ENCODE measurements at regions not wholly inside any gene's neighbourhood (a gene's known extent, or its start where the extent isn't known, plus 50 kb on each side); places are given as distances from the start of the nearest gene placed in this dataset.

DNA sequence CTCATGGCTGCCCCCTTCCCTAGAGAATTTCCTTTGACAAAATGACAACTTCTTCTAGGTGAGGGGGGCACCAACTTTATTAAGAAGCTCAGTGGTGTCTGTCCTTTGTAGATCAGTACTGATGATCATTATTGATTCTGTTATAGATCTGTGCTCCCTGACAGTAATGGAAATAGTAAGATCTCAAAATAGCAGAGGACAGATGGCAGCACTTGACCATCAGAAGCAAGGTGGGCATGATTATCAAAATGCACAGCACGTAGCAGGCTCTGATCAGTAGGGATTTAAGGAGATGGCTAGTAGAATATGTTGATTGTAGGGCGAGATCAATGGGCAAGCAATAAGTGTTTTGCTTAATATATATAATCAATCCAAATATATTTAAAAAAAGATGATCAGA is 208.6 kb upstream of the HDDC2 start:
- TF ChIP-seq, protein P1, sequence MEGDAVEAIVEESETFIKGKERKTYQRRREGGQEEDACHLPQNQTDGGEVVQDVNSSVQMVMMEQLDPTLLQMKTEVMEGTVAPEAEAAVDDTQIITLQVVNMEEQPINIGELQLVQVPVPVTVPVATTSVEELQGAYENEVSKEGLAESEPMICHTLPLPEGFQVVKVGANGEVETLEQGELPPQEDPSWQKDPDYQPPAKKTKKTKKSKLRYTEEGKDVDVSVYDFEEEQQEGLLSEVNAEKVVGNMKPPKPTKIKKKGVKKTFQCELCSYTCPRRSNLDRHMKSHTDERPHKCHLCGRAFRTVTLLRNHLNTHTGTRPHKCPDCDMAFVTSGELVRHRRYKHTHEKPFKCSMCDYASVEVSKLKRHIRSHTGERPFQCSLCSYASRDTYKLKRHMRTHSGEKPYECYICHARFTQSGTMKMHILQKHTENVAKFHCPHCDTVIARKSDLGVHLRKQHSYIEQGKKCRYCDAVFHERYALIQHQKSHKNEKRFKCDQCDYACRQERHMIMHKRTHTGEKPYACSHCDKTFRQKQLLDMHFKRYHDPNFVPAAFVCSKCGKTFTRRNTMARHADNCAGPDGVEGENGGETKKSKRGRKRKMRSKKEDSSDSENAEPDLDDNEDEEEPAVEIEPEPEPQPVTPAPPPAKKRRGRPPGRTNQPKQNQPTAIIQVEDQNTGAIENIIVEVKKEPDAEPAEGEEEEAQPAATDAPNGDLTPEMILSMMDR (conservative IDR thresholded peaks at IDR 0.05; ENCODE audit: low read depth, low read length), result no peak
- Histone ChIP-seq H3K4me1 (ENCODE audit: insufficient read depth, low read length) (no peaks in the 10 kb centered on the region), H3K9me3 (ENCODE audit: low read length) (no peaks in the 10 kb centered on the region), H3K9ac (ENCODE audit: low read length) (no peak overlapping the region), H3K36me3 (ENCODE audit: low read depth, low read length) (no peaks in the 10 kb centered on the region), H3K27ac (ENCODE audit: low read length) (no peak overlapping the region), H2AFZ (ENCODE audit: low read length) (no peak overlapping the region), H3K79me2 (ENCODE audit: low read length) (no peaks in the 10 kb centered on the region), H3K4me2 (ENCODE audit: low read length) (no peak overlapping the region), H3K27me3 (ENCODE audit: low read length) (0 out of 2 replicates have a peak, but pooled peaks cover 2% of the 10 kb centered on the region), H3K9me2 (replicated peaks; ENCODE audit: low read length) (no peaks in the 10 kb centered on the region), H4K20me1 (ENCODE audit: low read length) (no peaks in the 10 kb centered on the region), H3F3A (ENCODE audit: low read length, unreplicated experiment) (no peaks in the 10 kb centered on the region), H3K4me3 (ENCODE audit: low read length) (no peak overlapping the region)
- ATAC-seq, result no peak
- intact Hi-C loops (cut with micrococcal nuclease), result no loop called here
- DNase-seq, result no peak
- ChIA-PET CTCF (no interaction called here), POLR2A (ENCODE audit: unreplicated experiment) (no interaction called here)
- no TSS peak for BruUV-seq (replicated peaks)

DNA sequence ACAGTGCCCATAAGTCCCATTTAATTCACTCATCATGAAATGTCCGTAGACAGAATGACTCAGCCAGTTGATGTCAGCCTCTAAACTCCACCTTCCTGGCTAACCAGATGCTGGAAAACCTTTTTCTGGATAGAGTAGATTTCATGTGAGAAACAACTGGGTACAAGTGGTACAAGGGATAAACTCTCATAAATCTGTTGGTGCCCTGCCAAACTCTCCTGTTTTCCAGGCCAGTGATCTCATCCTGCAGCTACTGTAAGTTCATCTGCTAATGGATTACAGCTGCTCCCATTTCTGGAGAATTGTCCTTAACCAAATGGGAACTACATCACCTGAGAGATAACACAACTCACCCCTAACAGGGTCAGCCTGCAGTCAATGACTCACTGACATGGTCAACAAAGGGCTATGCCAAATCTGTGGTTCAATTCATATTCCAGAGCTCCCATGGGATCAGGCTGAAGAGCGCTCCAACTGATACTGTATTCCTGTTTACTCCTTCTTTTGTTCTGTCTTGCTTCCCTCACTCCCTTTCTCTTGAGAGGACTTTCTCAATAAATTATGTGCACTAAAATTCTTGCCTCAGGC is 210.1 kb upstream of the HDDC2 start:
- intact Hi-C loops (cut with micrococcal nuclease), result no loop called here
- Histone ChIP-seq H3K36me3 (ENCODE audit: low read depth, low read length) (no peaks in the 10 kb centered on the region), H3K4me1 (ENCODE audit: insufficient read depth, low read length) (no peaks in the 10 kb centered on the region), H4K20me1 (ENCODE audit: low read length) (no peaks in the 10 kb centered on the region), H2AFZ (ENCODE audit: low read length) (no peak overlapping the region), H3K27ac (ENCODE audit: low read length) (no peak overlapping the region), H3K4me3 (ENCODE audit: low read length) (no peak overlapping the region), H3K9me2 (replicated peaks; ENCODE audit: low read length) (no peaks in the 10 kb centered on the region), H3K79me2 (ENCODE audit: low read length) (no peaks in the 10 kb centered on the region), H3K9ac (ENCODE audit: low read length) (no peak overlapping the region), H3F3A (ENCODE audit: low read length, unreplicated experiment) (no peaks in the 10 kb centered on the region), H3K9me3 (ENCODE audit: low read length) (no peaks in the 10 kb centered on the region), H3K4me2 (ENCODE audit: low read length) (no peak overlapping the region), H3K27me3 (ENCODE audit: low read length) (0 out of 2 replicates have a peak, but pooled peaks cover 2% of the 10 kb centered on the region)
- no peak for ATAC-seq
- peak; percentile 19 for DNase-seq
- TF ChIP-seq, protein P1 (conservative IDR thresholded peaks at IDR 0.05; ENCODE audit: low read depth, low read length), result no peak
- no peak for TF ChIP-seq EZH2phosphoT487 (IDR thresholded peaks at IDR 0.05; ENCODE audit: borderline replicate concordance, low read length)
- TF ChIP-seq EZH2 (IDR thresholded peaks at IDR 0.05; ENCODE audit: low read length, unreplicated experiment), result no peak
- CTCF ChIA-PET, result no interaction called here
- no TSS peak for BruUV-seq (replicated peaks)
- POLR2A ChIA-PET (ENCODE audit: unreplicated experiment), result no interaction called here

DNA sequence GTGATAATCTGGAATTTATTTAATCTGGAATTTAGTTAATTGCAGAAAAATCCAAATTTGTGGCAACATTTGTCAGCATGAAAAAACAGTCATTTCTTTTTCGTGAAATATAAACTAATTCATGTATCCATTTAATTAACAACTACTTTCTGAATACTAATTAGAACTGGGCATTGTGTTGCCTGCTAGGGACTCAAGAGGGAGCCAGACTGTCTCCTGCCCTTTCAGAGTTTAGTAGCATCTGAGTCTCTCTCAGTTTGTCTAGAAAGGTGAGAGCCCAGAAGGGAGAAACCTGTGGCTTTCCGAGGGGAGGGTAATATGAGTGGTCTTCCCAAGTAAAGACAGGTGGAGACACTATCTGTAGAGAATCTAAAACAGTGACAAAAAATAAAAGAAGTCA is 210.9 kb upstream of the HDDC2 start:
- Histone ChIP-seq H3K4me3 (ENCODE audit: low read length) (no peak overlapping the region), H3K4me2 (ENCODE audit: low read length) (no peak overlapping the region), H3K36me3 (ENCODE audit: low read depth, low read length) (no peaks in the 10 kb centered on the region), H3K9me2 (replicated peaks; ENCODE audit: low read length) (no peaks in the 10 kb centered on the region), H3K27me3 (ENCODE audit: low read length) (no peaks in the 10 kb centered on the region), H3K4me1 (ENCODE audit: insufficient read depth, low read length) (no peaks in the 10 kb centered on the region), H3K79me2 (ENCODE audit: low read length) (no peaks in the 10 kb centered on the region), H3K27ac (ENCODE audit: low read length) (no peak overlapping the region), H3K9ac (ENCODE audit: low read length) (no peak overlapping the region), H4K20me1 (ENCODE audit: low read length) (no peaks in the 10 kb centered on the region), H2AFZ (ENCODE audit: low read length) (no peak overlapping the region), H3K9me3 (ENCODE audit: low read length) (no peaks in the 10 kb centered on the region), H3F3A (ENCODE audit: low read length, unreplicated experiment) (no peaks in the 10 kb centered on the region)
- intact Hi-C loops (cut with micrococcal nuclease), result no loop called here
- TF ChIP-seq EZH2 (IDR thresholded peaks at IDR 0.05; ENCODE audit: low read length, unreplicated experiment), result no peak
- TF ChIP-seq, protein P1 (conservative IDR thresholded peaks at IDR 0.05; ENCODE audit: low read depth, low read length), result peak; percentile 48
- no peak for TF ChIP-seq EZH2phosphoT487 (IDR thresholded peaks at IDR 0.05; ENCODE audit: borderline replicate concordance, low read length)
- BruUV-seq (replicated peaks), result no TSS peak
- DNase-seq (peak; percentile 5), ATAC-seq (no peak)
- ChIA-PET CTCF (no interaction called here), POLR2A (ENCODE audit: unreplicated experiment) (no interaction called here)

Measured in PC-3 (cell line).